GM19455 (cell line): ENCODE measurements at regions not wholly inside any gene's neighbourhood (a gene's known extent, or its start where the extent isn't known, plus 50 kb on each side); places are given as distances from the start of the nearest gene placed in this dataset.
"Not testable (repeated sequence)": the region's sequence is repeated elsewhere in the genome, so short reads cannot be mapped to it uniquely, and the experiment has no call there.

Experiments
- ATAC-seq: cut with Tn5 transposase; IDR thresholded peaks from one replicate; pipeline ENCODE4 v1.9.1; 2021; ENCODE audit not compliant: unreplicated experiment

DNA sequence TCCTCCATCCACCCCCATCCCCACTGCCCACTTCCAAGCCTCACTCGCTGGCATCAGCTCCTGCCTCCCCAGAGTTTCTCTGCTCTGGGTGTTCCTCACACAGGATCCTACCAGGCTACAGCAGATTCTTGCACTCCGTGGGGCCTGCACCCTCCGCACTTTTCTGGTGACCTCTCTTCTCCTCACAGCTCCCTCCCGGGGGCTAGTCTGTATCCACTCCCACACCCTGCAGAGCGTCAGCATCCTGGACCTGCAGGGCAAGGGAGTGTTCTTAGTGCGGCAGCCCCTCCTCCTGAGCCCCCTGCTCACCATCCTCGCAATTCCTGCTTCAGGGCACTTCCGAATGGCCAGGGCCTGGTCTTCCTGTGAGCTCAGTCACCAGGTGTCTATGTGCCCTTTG lies 224.2 kb downstream of the DLL1 start:
- no peak for ATAC-seq

DNA sequence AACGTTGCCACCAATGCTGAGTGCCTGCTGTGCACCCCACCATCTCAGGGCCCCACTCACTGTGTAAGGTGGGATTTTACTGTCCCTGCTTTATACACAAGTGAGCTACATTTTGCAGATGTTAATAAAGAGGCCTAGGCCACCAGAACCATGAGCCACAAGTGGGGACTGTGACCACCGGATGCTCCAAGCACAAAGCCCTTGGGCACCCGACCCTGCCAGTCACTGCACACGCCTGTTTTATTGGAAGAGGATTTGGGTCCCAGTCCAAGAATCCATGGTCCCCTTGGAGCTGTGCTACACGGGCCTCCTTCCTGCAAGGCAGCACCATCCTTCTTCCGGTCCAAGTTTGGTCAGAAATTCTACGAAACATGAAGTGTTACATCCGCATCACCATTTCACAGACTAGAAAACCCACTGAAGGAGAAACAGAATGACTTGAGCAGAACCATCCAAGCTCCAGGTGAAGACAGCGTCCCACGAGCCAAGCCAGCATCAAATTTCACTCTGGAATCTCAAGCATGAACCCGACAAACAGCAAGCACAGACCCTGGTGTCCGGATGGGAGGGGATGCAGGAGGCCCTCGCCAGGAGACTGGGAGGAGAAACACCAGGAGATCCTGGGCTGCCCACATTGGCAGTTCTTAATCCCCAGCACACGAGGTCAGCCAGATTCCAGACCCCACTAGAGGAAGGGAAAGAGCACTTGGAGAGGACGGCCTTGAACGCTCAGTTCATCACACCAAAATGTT lies 226.9 kb downstream of the DLL1 start:
- ATAC-seq = no peak

DNA sequence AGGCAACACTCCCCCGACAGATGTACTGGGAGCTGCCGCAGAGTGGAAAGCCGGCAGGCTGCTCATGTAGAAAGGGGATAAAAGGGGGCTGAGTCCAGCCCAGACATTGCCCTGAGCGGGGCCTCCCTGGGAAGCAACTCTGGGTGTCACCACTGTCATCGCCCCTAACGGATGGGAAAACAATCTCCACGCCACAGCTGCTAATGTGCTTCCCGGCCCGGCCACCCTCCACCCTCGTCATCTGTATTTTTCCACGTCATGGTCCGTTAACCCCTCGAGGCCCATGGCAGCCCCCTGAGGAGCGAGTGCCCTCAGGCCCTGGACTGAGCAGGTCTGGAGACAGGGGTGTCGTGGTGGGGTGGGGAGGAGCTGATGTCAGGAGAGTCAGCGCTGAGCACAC lies 227.4 kb downstream of the DLL1 start:
- ATAC-seq = no peak

DNA sequence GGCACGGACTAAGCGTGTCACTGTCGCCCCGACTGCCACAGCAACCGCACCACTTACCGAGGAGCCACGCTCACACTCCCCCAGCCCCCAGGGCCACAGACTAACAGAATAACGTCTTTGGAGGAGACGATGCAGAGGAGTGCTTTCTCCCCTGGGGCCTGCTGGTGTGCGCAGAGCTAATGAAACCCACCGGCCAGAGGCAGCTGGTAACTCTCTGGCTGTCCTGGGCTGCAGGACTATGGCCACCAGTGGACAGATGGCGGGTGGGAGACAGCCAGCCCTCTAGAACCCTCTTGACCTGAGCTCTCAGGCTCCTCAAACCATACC lies 228.0 kb downstream of the DLL1 start:
- ATAC-seq = no peak

DNA sequence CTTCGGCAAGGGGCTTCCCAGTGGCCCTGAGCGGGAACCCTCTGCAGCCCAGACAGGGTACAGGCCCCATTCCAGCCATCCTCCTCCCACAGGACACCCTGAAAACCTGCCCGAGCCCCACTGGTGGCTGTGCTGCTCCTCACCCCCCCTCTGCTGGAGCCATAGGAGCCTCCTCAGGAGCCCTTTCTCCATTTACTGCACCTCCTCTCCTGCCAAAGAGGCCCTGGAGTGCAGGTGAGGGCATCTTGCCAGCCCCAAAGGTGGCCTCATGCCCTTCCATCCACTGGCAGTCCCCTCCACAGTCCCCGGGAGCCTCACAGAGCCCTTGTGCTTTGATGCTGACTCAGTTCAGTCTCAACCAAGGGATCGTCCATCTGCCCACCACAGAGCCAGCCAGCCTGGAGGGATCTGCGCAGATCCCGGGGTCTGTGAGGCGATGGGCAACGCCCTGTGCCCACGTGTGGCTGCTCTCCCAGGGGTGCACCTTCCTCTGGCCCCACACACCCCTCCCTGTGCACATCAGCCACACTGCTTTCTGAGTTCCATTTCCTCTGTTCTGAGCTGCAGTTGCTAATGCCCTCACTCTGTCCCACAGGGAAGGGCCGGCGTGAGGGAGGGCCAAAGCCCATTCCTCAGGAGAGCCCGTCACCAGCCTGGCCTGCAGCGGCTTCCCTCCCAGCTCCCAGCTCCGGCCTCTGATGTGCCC lies 228.5 kb downstream of the DLL1 start:
- no peak for ATAC-seq

DNA sequence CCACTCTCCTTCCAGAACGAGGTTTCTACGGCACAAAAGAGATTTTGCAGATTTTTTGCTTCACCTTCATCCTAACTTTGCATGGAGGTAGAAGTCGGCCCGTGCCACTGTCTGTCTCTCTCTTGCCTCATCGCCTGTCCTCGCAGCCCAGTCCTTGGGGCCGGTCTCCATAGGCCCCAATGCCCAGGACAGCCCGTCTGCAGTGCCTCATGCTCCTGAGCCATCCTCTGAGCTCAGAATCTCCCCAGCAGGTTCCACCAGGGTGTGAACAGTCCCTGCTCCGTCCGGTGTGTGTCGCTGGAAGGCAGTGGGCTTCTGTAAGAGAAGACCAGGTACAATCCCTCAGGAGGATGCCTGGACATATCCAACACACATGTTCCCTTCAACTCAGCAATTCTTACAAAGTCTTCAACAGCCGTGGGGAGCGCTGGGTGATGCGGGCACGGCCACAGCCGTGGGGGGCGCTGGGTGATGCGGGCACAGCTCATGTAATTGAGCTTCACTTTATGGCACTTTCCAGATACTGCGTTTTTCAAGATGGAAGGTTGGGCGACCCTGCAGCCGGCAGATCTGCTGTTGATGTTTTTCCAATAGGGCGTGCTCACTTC lies 231.9 kb downstream of the DLL1 start:
- ATAC-seq = no peak

DNA sequence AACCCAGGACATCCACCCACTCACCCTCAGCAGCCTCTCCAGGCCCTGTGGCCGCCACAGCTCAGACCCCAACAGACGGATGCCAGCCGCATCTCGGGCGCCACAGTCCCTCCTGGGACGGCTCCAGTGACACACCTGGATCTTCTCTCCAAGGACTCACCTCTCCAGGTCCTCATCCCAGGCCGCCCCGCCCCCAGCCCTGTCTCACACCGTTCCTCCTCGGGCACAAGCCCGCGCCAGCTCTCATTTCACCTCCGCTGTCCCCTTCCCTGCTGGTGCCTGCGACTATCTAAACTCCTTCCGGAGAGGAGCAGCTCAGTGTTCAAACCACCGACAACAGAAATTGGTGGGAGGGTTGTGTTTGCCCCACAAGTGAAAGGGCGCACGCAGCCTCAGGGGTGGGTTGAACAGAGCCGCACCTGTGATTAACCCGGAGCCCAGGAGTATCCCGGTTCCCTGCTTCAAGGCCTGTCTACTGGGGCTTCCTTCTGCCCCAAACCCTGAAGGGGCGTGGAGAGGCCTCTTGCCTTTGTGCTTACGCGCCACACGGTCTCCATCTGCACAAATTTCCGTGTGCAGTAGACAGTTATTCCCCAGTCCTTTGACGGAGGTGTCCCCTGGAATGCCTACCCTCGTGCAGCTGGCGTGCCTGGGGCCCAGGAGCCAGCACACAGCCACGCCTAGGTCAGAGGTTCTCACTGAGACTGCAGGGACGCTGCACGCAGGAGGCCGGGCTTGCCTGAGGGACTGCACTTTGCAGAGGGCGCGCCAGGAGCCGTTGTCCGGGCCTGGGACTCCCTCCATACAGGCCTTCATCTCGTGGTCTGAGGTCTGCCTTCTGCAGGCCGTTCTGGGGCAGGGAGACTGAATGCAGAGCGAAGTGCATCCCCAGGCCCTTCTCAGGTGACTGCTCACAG lies 232.7 kb downstream of the DLL1 start:
- no peak for ATAC-seq

DNA sequence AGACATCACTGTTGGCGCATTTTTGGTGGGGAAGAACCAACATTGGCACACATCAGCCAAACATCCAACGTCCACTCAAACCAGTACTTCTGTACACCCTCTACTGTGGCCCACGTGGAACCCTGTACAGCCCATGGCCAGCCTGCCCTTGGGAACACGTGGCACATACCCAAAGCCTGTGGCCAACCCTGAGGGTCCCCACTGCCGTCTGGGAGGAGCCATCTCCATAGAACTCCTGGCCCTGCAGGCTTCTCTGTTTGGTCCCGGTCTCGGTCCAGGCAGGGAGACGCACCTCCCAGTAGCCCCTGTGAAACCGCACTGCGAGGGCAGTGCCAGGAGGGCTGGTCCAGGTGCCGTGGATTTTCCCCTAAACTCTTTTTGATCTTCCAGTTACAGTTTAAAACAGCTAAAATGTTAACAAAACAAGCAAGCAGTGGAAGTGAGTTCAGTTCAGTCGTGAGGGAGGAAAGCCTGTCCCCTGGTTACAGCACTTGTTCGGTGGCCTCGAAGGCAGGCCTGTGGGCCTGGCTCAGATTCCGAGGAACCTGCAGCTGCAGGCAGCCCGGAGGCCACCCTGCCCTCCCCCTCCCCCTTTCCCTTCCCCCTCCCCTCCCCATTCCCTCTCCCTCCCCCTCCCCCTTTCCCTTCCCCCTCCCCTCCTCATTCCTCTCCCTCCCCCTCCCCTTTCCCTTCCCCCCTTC lies 233.7 kb downstream of the DLL1 start:
- ATAC-seq = no peak

DNA sequence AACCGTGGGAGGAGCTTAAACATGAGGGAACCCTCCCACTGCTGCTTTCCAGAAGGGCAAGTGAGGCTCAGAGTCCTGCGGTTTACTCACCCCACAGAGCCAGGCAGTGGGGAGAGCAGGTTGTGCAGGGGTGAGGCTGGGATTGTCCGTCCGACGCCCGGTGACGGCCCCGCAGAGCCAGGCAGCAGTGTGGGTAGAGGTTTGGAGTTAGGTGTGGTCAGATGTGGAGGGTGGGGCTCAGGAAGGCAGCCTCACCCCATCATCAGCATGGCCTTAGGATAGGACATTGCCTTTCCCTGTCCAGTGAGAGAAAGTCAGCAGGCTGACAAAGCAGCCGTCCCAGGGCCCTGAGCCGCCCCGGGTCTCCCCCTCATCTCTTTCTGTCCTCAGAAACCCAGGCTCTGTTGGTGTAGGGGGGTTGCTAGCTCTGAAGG lies 234.6 kb downstream of the DLL1 start:
- no peak for ATAC-seq

DNA sequence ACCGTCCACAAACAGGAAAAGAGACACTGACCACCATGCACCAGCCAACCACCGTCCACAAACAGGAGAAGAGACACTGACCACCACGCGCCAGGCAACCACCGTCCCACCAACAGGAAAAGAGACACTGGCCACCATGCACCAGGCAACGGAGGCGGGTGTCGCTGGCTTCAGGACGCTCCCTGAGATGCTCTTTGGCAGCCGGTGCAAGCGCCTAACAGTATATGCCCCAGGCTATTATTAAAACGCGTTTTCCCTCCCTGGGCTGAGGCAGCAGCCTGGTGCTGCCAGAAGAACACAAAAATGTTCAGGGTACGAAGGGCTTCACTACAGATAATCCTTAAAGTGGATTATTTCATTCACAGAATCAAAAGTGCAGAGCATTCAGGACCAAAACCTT lies 235.1 kb downstream of the DLL1 start:
- not testable (repeated sequence) for ATAC-seq

DNA sequence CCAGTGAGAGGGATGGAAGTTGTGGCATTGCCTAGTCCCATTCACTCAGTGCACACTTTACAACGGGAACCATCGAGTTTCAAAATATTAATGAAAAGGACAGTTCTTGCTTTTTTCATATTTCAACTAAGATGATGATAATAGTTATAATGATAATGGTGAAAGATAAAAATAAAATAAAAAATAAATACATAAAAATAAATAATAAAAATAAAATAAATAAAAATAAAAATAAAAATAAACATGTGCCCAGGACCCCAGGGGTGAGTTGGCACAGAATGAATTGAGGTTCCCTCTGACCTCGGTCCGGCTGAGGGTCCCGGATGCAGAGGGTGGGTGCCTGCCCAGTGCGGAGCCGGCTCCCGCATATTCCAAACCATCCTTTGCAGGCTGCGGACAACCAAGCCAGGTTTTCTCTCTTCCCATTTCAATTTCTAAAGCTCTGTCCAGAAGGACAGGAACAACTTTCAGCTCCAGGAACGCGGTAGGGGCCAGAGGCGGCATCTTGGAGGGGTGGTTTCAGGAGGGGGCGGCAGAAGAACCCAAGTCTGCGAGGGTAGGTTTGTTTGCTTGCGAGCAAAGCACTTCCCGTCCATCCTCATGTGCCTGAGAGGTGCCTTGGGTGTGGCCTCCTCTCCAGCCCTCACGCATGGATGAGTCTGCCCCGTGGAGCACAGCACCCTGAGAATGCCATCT lies 236.8 kb downstream of the DLL1 start:
- ATAC-seq = no peak

DNA sequence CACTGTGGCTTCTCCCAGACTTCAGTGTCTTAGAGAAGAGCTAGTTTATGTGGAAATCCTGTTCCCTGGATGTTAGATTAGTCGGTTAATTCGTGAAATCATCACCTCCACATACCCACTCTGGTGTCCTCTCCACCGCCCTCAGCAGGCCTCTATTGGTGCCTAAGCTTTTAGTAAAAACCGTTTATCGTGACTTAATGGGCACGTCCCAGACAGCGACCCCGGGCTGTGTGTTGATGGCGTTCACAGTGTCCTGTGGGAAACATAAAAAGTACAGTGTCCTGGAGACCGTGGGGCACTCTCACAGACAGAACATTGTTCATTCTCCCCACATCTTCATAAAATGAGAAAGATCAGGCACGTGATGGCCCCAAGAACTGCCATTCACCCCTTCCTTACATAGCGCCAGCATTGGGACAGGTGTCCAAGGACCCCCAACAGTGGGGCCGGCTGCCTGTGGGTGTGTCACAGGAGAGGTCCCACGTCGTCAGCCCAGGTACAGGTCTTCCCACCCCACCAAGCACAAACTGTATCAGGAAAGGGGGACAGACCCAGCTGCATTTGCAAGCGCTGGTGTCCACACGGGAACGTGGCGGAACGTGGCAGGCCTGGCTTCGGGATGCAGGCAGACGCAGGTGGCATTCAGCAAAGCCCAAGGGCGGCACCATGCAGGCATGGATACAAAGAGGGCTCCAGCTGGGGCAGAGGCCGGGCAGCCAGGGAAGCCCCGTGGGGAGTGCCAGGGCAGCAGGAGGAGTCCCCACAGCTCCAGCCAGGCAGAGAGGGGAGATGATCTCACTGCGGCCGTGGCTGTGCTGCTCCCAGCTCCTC lies 237.7 kb downstream of the DLL1 start:
- ATAC-seq = no peak

DNA sequence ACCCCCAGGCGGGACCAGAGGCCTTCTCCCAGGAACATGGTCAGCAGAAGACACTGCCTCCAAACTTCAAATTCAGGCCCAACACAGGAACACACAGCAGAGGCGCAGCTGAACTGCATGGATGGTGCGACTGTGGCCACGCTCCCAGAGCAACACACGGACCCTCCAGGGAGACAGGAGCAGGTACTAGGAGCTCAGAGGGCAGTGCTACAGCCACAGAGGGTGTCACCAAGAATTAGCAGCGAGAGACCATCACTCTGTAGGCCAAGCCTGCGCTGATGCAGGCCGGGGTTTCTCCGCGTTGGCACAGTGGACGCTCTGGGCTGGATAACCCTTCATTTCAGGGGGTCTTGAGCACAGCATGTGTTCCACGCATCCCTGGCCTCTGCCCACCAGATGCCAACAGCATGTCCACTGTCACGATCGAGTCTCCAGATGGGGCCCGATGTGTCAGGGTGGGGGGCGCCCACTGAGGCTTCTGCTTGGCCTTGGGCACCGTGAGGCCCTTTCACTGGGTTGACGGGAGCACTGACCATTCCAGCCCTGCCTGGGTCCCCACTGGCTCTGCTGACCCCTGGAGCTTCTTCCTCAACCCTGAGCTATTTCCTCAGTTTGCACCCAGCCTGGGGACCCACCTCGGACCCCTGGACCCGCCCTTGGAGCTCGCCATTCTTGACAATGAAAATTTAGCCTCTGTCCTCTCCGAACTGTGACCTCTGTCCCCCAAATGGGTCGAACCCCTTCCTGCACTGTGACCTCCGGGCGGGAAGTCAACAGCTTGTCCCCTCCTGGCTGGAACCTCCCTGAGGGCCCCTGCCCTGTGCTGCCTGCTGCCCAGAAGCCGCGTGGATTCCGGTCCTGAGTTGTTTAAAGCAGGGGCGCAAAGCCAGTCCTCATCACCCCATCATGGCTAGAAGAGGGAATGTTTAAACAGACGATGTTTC lies 239.4 kb downstream of the DLL1 start:
- ATAC-seq = no peak

DNA sequence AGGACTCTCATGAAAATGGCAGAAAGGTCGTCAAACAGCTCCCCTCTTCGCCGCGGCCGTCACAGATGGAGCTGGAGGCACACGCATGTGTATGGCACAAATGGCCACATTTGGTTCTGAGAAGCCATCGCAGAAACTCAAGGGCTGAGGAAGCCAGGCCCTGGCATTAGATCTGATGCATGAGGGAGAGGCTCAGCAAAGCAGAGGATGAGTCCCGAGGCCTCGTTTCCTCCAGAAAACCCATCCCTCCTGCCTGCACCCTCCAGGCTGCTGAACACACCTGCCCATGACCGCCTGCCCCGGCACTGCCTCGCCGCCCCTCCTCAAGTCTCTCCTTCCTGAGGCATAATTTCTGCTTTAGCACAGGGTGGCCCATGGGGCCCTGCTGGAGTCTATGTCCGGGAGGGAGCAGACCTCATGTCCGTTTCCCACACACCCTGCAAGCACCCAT lies 240.3 kb downstream of the DLL1 start:
- no peak for ATAC-seq

DNA sequence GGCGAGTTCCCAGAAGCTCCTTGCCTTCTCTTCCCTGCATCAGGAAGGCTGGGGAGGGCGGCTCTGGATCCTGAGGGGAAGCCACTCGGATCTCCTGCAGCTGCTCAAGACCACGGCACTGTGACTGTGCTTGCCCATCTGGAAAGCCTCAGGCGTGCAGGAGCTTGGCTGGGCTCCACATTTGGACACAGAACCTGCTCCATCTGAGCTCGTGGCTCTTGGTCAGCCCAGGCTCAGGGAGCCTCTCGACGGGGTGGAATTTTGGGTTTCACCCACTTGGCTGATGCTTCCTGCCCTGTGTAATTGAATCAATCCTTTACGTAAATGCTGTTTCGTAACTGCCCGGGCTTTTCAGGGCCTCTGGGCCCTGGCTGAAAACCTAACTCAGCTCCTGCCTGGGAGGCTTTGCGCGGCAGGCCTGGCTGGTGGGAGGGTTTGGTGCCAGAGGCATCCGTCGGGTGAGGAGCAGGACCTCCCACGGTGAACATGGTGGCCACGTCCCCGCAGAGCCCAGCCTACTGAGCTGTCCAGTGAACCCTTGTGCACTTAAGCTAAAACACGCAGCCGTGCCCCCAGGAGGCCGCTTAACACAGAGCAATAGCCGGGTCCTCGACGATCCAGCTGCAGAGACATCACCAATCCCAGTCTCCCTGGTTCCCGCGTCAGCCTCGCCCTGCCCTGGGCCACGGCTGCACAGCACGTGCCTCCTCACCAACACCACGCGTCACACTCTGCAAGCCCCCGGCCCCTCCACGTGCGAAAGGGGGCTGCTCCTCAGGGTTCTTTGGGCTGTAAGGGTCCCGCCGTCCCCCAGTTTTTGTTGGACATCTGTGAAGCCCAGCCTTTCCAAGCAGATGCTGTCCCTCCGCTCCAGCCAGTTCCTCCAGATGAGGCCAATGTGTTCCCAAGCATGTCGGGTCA lies 241.0 kb downstream of the DLL1 start:
- ATAC-seq = no peak

DNA sequence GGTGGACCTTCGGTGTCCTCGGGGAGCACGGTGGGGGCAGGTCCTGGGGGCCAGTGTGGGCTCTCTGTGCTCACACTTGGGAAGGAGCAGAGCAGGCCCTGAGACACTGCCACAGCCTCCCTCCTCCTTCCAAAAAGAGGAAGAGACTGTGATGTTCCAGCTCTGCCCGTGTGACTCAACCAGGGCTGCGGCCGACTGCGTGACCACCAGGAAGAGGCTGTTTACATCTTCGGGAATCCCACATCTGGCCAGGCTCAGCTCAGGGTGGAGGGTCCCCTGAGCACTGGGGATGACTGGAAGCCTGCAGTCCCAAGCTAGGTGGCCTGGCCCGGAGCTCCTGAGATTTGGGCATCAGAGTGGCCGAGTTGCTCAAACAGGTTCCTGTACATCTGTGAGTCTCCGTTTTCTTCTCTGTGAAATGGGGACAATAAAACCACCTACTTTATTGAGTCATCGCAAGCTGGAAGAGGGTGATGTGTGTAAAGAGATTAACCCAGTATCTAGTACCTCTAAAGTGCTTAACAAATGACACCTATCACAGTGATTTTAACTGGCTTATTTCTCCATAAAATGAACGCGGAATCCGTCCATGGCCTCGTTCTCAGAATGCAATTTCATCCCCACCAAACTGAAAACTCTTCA lies 242.1 kb downstream of the DLL1 start:
- no peak for ATAC-seq

DNA sequence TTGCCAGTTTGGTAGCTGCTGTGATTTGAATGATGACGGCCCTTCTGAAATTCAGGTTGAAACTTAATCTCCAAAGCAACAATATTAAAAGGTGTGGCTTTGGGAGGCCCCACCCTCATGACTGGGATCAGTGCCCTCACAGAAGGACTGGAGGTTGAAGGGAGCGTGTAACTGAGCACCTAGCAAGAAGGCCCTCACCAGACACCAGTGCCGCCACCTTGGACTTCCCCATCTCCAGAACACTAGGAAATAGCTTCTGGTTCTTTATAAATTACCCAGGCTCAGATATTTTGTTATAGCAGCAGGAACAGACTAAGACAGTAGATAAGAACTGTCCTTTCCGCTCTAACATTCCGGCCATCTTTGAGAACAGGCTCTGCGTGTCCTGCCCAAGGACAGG lies 243.1 kb downstream of the DLL1 start:
- ATAC-seq = no peak
